ENCODE measurements at regions not wholly inside any gene's neighbourhood (a gene's known extent, or its start where the extent isn't known, plus 50 kb on each side); places are given as distances from the start of the nearest gene placed in this dataset.

- Histone ChIP-seq H3K4me1 (ENCODE audit: insufficient read depth) (no peaks in the 10 kb centered on the region), H3K79me2 (no peaks in the 10 kb centered on the region), H3K4me3 (no peak overlapping the region), H3K9me2 (replicated peaks; ENCODE audit: insufficient read depth) (no peaks in the 10 kb centered on the region), H3K27ac (no peak overlapping the region), H4K20me1 (ENCODE audit: insufficient read depth, poor library complexity, severe bottlenecking) (no peaks in the 10 kb centered on the region), H3K4me2 (no peak overlapping the region), H3K27me3 (no peaks in the 10 kb centered on the region), H3K9me3 (ENCODE audit: low read depth) (no peaks in the 10 kb centered on the region), H3K36me3 (replicated peaks; ENCODE audit: insufficient read depth, low read depth) (no peaks in the 10 kb centered on the region), H2AFZ (no peak overlapping the region)
- 98% methylated on average over 3 of the region's 3 CpGs for WGBS (ENCODE audit: low lambda C conversion rate, missing lambda C conversion rate)
- DNase-seq (ENCODE audit: low spot score) = no peak
- TF ChIP-seq EZH2 (IDR thresholded peaks at IDR 0.05; ENCODE audit: borderline replicate concordance) (no peak), CTCF (IDR thresholded peaks at IDR 0.05; ENCODE audit: poor library complexity) (no peak), EZH2phosphoT487 (IDR thresholded peaks at IDR 0.05; ENCODE audit: low read depth, severe bottlenecking, unreplicated experiment) (no peak)
Measured at GRCh38 chr7:84821671-84822534, 365.0 kb downstream of the SEMA3D start.

GRCh38 chr7:84820481-84820880 lies 366.4 kb downstream of the SEMA3D start:
- Histone ChIP-seq H4K20me1 (ENCODE audit: insufficient read depth, poor library complexity, severe bottlenecking) (no peaks in the 10 kb centered on the region), H2AFZ (no peak overlapping the region), H3K4me2 (no peak overlapping the region), H3K27ac (no peak overlapping the region), H3K4me3 (no peak overlapping the region), H3K9me2 (replicated peaks; ENCODE audit: insufficient read depth) (no peaks in the 10 kb centered on the region), H3K27me3 (no peaks in the 10 kb centered on the region), H3K36me3 (replicated peaks; ENCODE audit: insufficient read depth, low read depth) (no peaks in the 10 kb centered on the region), H3K4me1 (ENCODE audit: insufficient read depth) (no peaks in the 10 kb centered on the region), H3K9me3 (ENCODE audit: low read depth) (no peaks in the 10 kb centered on the region), H3K79me2 (no peaks in the 10 kb centered on the region)
- WGBS (ENCODE audit: low lambda C conversion rate, missing lambda C conversion rate) = 24% methylated on average over 2 of the region's 2 CpGs
- no peak for DNase-seq (ENCODE audit: low spot score)
- TF ChIP-seq EZH2phosphoT487 (IDR thresholded peaks at IDR 0.05; ENCODE audit: low read depth, severe bottlenecking, unreplicated experiment) (no peak), EZH2 (IDR thresholded peaks at IDR 0.05; ENCODE audit: borderline replicate concordance) (no peak), CTCF (IDR thresholded peaks at IDR 0.05; ENCODE audit: poor library complexity) (no peak)

- no peak overlapping the region for H3K4me2 ChIP-seq
- H2AFZ ChIP-seq = no peak overlapping the region
- no peaks in the 10 kb centered on the region for H3K36me3 ChIP-seq (replicated peaks; ENCODE audit: insufficient read depth, low read depth)
- no peaks in the 10 kb centered on the region for H3K79me2 ChIP-seq
- WGBS (ENCODE audit: low lambda C conversion rate, missing lambda C conversion rate) = 92% methylated on average over 1 of the region's 1 CpG
- H3K9me2 ChIP-seq (replicated peaks; ENCODE audit: insufficient read depth) = no peaks in the 10 kb centered on the region
- TF ChIP-seq EZH2 (IDR thresholded peaks at IDR 0.05; ENCODE audit: borderline replicate concordance) (no peak), EZH2phosphoT487 (IDR thresholded peaks at IDR 0.05; ENCODE audit: low read depth, severe bottlenecking, unreplicated experiment) (no peak), CTCF (IDR thresholded peaks at IDR 0.05; ENCODE audit: poor library complexity) (no peak)
- no peaks in the 10 kb centered on the region for H3K4me1 ChIP-seq (ENCODE audit: insufficient read depth)
- no peak overlapping the region for H3K27ac ChIP-seq
- DNase-seq (ENCODE audit: low spot score) = no peak
- H3K27me3 ChIP-seq = no peaks in the 10 kb centered on the region
- H3K9me3 ChIP-seq (ENCODE audit: low read depth) = no peaks in the 10 kb centered on the region
- no peaks in the 10 kb centered on the region for H4K20me1 ChIP-seq (ENCODE audit: insufficient read depth, poor library complexity, severe bottlenecking)
- H3K4me3 ChIP-seq = no peak overlapping the region
Measured at GRCh38 chr7:84817016-84817415, 369.8 kb downstream of the SEMA3D start.
